Effector memory CD8-positive, alpha-beta T cell (primary cell): ENCODE measurements at regions not wholly inside any gene's neighbourhood (a gene's known extent, or its start where the extent isn't known, plus 50 kb on each side); places are given as distances from the start of the nearest gene placed in this dataset.
A peak's percentile ranks its signal among the peaks of the same experiment; 100 is the strongest.
"Not testable (repeated sequence)": the region's sequence is repeated elsewhere in the genome, so short reads cannot be mapped to it uniquely, and the experiment has no call there.

ENCODE experiments used
- ATAC-seq: fragments of 150-1000 bp; cut with Tn5 transposase; replicated peaks from 2 replicates; pipeline ENCODE4 v1.10.0; 2021; ENCODE audit warnings: mild to moderate bottlenecking, moderate library complexity
- DNase-seq, 3 experiments: peaks; one replicate each; pipeline ENCODE4 v3.0.0; 2021
- H3K27ac Mint-ChIP-seq, 2 donors: one replicate each; pipeline ENCODE4 v1.8.0; 2022; ENCODE audit warnings: mild to moderate bottlenecking in 2 of 2, mixed read lengths in 2 of 2, moderate library complexity in 2 of 2
- H3K27me3 Mint-ChIP-seq, 2 donors: one replicate each; pipeline ENCODE4 v1.8.0; 2022; ENCODE audit warnings: mixed read lengths in 2 of 2
- H3K36me3 Mint-ChIP-seq: one replicate; pipeline ENCODE4 v1.8.0; 2022; ENCODE audit warnings: mild to moderate bottlenecking, moderate library complexity, mixed read lengths; ENCODE audit not compliant: insufficient read depth
- H3K4me1 Mint-ChIP-seq, 2 donors: one replicate each; pipeline ENCODE4 v1.8.0; 2022; ENCODE audit warnings: low read depth in 2 of 2, mixed read lengths in 2 of 2
- H3K4me3 Mint-ChIP-seq, 2 donors: one replicate each; pipeline ENCODE4 v1.8.0; 2022; ENCODE audit warnings: mild to moderate bottlenecking in 2 of 2, mixed read lengths in 2 of 2, moderate library complexity in 2 of 2
- H3K9me3 Mint-ChIP-seq, 2 donors: one replicate each; pipeline ENCODE4 v1.8.0; 2022; ENCODE audit warnings: mixed read lengths in 2 of 2

- H3K27ac Mint-ChIP-seq, result peak overlapping the region in 1 of 2 donors; percentile 20
- ATAC-seq (no peak), DNase-seq (no peak)
- no peaks in the 10 kb centered on the region for H3K36me3 Mint-ChIP-seq
- peaks cover 5 to 32% of the 10 kb centered on the region in 2 donors for H3K4me1 Mint-ChIP-seq
- no peak overlapping the region for H3K4me3 Mint-ChIP-seq
- no peaks in the 10 kb centered on the region for H3K9me3 Mint-ChIP-seq
- no peaks in the 10 kb centered on the region for H3K27me3 Mint-ChIP-seq
Measured at GRCh38 chr12:47383942-47384341, 304.2 kb upstream of the AMIGO2 start.

- ATAC-seq, result no peak
- no peaks in the 10 kb centered on the region for H3K36me3 Mint-ChIP-seq
- H3K4me1 Mint-ChIP-seq, result peaks cover 3 to 22% of the 10 kb centered on the region in 2 donors
- H3K9me3 Mint-ChIP-seq, result no peaks in the 10 kb centered on the region
- no peak for DNase-seq
- H3K27ac Mint-ChIP-seq, result no peak overlapping the region
- H3K27me3 Mint-ChIP-seq, result no peaks in the 10 kb centered on the region
- no peak overlapping the region for H3K4me3 Mint-ChIP-seq
Measured at GRCh38 chr12:47382305-47382704, 302.5 kb upstream of the AMIGO2 start.

- Mint-ChIP-seq H3K36me3 (no peaks in the 10 kb centered on the region), H3K4me3 (no peak overlapping the region), H3K4me1 (peaks cover 3 to 19% of the 10 kb centered on the region in 2 donors), H3K27me3 (no peaks in the 10 kb centered on the region), H3K9me3 (no peaks in the 10 kb centered on the region), H3K27ac (peak overlapping the region in 1 of 2 donors; percentile 1)
- ATAC-seq (no peak), DNase-seq (no peak)
Measured at GRCh38 chr12:47378907-47379306, 299.1 kb upstream of the AMIGO2 start.

DNA sequence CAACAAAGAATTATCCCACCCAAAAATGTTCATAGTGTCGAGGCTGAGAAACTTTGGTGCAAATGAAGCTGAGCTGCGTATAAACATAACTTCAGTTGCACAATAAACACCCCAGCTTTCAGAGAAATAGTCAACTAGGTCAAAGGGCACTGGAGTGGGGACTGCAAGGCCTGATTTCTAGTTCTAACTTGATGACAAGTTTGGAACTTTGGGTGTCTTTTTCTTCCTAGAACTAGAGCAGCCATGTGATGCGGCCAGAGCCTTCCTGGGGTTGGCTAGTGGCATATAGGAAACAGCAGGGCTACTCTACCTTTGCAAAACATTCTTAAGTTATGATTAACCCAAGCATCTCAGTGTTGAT lies 298.4 kb upstream of the AMIGO2 start:
- Mint-ChIP-seq H3K27me3 (no peaks in the 10 kb centered on the region), H3K36me3 (no peaks in the 10 kb centered on the region), H3K4me3 (no peak overlapping the region), H3K27ac (no peak overlapping the region), H3K9me3 (no peaks in the 10 kb centered on the region), H3K4me1 (peaks cover 3 to 17% of the 10 kb centered on the region in 2 donors)
- DNase-seq (no peak), ATAC-seq (no peak)

DNA sequence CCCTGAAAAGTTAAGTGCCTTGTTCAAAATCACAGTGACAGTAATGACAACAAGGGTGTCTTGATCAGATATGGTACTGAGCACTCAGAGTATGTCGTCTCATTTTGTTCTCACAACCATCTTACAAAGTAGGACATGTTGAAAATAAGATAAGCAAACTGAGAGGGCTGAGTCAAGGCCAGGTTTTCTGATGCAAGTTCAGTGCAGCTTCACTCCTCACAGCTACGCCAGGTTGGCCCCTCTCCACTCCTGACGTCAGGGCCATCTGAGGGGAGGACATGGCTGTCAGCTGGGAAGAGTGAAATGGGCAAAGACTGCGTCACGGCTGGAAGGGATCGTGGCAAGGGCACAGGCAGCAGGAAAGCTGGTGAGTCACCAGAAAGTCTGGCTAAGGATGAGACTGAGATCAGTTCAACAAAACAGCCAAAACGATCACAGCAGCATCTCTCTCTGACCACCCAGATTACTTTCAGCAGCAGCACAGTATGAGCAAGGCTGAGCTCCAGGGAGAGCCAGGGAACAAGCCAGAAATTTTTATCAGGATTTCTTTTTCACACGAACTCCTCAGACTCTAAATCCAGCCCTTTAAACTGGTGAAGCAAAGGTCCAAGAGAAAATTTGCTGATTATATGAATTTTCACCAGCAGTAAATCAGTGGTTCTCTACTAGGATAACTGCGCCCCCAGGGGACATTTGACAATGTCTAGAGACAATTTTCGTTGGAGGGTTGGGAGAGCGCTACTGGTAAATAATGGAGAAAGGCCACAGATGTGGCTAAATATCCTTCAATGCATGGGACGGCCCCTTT lies 297.9 kb upstream of the AMIGO2 start:
- Mint-ChIP-seq H3K27me3 (no peaks in the 10 kb centered on the region), H3K36me3 (no peaks in the 10 kb centered on the region), H3K27ac (no peak overlapping the region), H3K9me3 (no peaks in the 10 kb centered on the region), H3K4me3 (no peak overlapping the region), H3K4me1 (peaks cover 5 to 22% of the 10 kb centered on the region in 2 donors)
- DNase-seq (no peak), ATAC-seq (no peak)

DNA sequence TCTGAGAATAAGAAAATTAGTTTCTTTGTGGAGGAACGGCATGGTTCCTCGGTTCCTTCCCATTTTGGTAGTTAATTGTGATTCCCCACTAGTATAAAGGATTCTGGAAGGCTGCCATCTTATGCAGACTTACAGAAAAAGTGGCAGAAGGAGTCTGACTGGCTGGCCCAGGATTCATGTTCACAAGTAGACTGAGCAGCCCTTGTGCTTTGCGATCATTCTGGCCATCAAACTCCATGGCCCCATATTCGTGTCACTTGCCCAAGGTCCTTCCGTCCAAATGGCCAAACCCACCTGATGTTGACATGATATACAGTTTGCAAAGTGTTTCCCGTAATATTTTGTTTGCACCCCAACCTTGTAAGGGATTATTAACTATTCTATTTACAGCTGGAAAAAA lies 297.2 kb upstream of the AMIGO2 start:
- no peak overlapping the region for H3K4me3 Mint-ChIP-seq
- ATAC-seq (no peak), DNase-seq (no peak)
- H3K4me1 Mint-ChIP-seq, result peaks cover 5 to 27% of the 10 kb centered on the region in 2 donors
- no peaks in the 10 kb centered on the region for H3K9me3 Mint-ChIP-seq
- no peak overlapping the region for H3K27ac Mint-ChIP-seq
- H3K36me3 Mint-ChIP-seq, result no peaks in the 10 kb centered on the region
- H3K27me3 Mint-ChIP-seq, result no peaks in the 10 kb centered on the region

GRCh38 chr12:47373554-47374150 lies 293.9 kb upstream of the AMIGO2 start:
- DNase-seq, result no peak
- peaks cover 3 to 14% of the 10 kb centered on the region in 2 donors for H3K4me1 Mint-ChIP-seq
- H3K9me3 Mint-ChIP-seq, result no peaks in the 10 kb centered on the region
- peak overlapping the region; percentile 27 to 79 for H3K27ac Mint-ChIP-seq
- no peak overlapping the region for H3K4me3 Mint-ChIP-seq
- no peaks in the 10 kb centered on the region for H3K36me3 Mint-ChIP-seq
- no peak for ATAC-seq
- no peaks in the 10 kb centered on the region for H3K27me3 Mint-ChIP-seq

- DNase-seq (no peak), ATAC-seq (no peak)
- Mint-ChIP-seq H3K9me3 (no peaks in the 10 kb centered on the region), H3K36me3 (no peaks in the 10 kb centered on the region), H3K4me1 (peaks cover 8 to 14% of the 10 kb centered on the region in 2 donors), H3K27ac (no peak overlapping the region), H3K4me3 (no peak overlapping the region), H3K27me3 (no peaks in the 10 kb centered on the region)
Measured at GRCh38 chr12:47370421-47370820, 290.7 kb upstream of the AMIGO2 start.

DNA sequence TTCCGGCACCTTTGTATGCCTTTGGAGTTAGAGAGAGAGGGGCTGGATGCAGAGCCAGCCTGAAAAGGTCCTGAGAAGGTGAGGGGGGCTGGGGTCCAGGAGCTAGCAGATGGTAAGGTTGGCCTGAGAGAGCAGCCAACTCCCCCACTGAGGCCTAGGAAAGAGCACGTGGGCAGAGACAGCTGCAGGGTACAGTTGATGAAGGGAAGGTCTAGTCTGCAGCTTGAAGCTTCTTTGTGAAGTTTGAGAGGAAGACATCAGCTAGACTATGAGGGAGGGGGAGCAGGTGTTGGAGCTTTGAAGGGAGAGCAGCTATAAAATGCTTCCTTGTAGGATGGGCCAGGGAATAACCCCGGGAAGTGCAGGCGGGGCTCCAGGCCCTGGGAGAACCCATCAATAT lies 289.3 kb upstream of the AMIGO2 start:
- no peak overlapping the region for H3K4me3 Mint-ChIP-seq
- DNase-seq (no peak), ATAC-seq (no peak)
- no peaks in the 10 kb centered on the region for H3K36me3 Mint-ChIP-seq
- H3K27ac Mint-ChIP-seq, result no peak overlapping the region
- H3K27me3 Mint-ChIP-seq, result no peaks in the 10 kb centered on the region
- H3K9me3 Mint-ChIP-seq, result no peaks in the 10 kb centered on the region
- H3K4me1 Mint-ChIP-seq, result peaks cover 10 to 14% of the 10 kb centered on the region in 2 donors

DNA sequence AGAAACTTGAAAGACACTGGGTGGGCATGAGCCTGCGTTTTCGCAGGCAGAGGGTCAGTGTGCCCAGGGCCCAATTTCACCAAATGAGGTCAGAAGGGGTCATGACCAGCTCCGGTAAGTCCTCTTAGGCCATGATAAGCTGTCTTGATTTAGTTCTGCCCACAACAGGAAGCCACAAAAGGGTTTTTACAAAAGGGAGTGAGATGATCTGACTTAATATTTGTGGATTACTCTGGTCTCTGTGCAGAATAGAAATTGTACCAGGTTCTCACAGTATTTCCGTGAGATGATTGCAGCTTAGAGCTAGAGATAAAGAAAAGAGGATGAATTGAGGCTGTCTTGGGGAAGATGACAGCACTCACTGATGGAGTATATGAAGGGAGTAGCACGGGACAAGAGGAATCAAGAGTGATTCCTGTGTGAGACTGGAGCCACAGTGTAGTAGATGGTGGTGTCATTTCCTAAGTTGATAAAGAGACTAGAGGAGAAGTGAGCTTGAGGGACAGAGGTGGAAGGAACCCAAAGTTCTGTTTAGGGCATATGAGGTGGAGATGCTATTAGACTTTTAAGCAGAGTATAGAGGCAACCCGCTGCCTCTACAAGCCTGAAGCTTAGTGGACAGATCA lies 288.3 kb upstream of the AMIGO2 start:
- ATAC-seq, result peak; percentile 55
- Mint-ChIP-seq H3K4me3 (no peak overlapping the region), H3K36me3 (no peaks in the 10 kb centered on the region), H3K27me3 (no peaks in the 10 kb centered on the region), H3K27ac (no peak overlapping the region), H3K4me1 (peaks cover 9 to 10% of the 10 kb centered on the region in 2 donors), H3K9me3 (no peaks in the 10 kb centered on the region)
- no peak for DNase-seq

- DNase-seq, result no peak
- Mint-ChIP-seq H3K4me3 (no peak overlapping the region), H3K4me1 (peaks cover 15 to 21% of the 10 kb centered on the region in 2 donors), H3K27me3 (no peaks in the 10 kb centered on the region), H3K27ac (no peak overlapping the region), H3K9me3 (no peaks in the 10 kb centered on the region), H3K36me3 (peaks cover 3% of the 10 kb centered on the region)
- no peak for ATAC-seq
Measured at GRCh38 chr12:47366579-47366978, 286.8 kb upstream of the AMIGO2 start.

- no peaks in the 10 kb centered on the region for H3K9me3 Mint-ChIP-seq
- ATAC-seq (no peak), DNase-seq (no peak)
- H3K4me1 Mint-ChIP-seq, result peaks cover 19 to 25% of the 10 kb centered on the region in 2 donors
- H3K27ac Mint-ChIP-seq, result no peak overlapping the region
- no peak overlapping the region for H3K4me3 Mint-ChIP-seq
- H3K36me3 Mint-ChIP-seq, result peaks cover 3% of the 10 kb centered on the region
- H3K27me3 Mint-ChIP-seq, result no peaks in the 10 kb centered on the region
Measured at GRCh38 chr12:47366157-47366556, 286.4 kb upstream of the AMIGO2 start.

DNA sequence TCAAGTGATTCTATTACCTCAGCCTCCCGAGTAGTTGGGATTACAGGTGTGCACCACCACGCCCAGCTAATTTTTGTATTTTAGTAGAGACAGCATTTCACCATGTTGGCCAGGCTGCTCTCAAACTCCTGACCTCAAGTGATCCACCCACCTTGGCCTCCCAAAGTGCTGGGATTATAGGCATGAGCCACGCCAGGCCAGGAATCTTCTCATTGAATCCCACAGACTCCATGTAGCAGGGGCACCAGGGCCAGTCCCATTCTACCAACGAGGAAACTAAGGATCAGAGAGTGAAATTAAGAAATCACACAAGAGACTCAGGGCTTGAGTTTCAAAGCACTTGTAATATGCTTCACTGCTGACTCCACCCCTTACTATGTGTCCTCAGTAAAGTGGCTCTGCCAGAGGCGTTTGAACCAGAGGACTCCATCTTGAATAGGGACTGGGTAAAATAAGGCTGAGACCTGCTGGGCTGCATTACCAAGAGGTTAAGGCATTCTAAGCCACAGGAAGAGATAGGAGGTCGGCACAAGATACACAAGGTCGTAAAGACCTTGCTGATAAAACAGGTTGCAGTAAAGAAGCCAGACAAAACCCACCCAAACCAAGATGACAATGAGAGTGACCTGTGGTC lies 285.8 kb upstream of the AMIGO2 start:
- H3K4me3 Mint-ChIP-seq, H3K36me3 Mint-ChIP-seq, H3K9me3 Mint-ChIP-seq, ATAC-seq, H3K27me3 Mint-ChIP-seq, DNase-seq: not testable (repeated sequence)
- Mint-ChIP-seq H3K27ac (peak overlapping the region in 1 of 2 donors; percentile 11), H3K4me1 (peaks cover 25 to 29% of the 10 kb centered on the region in 2 donors)
